ENCODE measurements at regions not wholly inside any gene's neighbourhood (a gene's known extent, or its start where the extent isn't known, plus 50 kb on each side); places are given as distances from the start of the nearest gene placed in this dataset.

- TF ChIP-seq POLR2A (IDR thresholded peaks at IDR 0.05; ENCODE audit: low read length) (no peak), CTCF (IDR thresholded peaks at IDR 0.05) (no peak), EHMT2 (IDR thresholded peaks at IDR 0.05; ENCODE audit: low read depth) (no peak), ZNF302 (CRISPR knock-in tag; IDR thresholded peaks at IDR 0.05) (no peak), ZFP36 (IDR thresholded peaks at IDR 0.05; ENCODE audit: borderline replicate concordance, partially characterized antibody) (no peak), CHD4 (IDR thresholded peaks at IDR 0.05; ENCODE audit: borderline replicate concordance) (no peak), CHD2 (IDR thresholded peaks at IDR 0.05; ENCODE audit: low read length, partially characterized antibody) (no peak), POLR2AphosphoS2 (conservative IDR thresholded peaks at IDR 0.05; ENCODE audit: low read length) (no peak), MAX (IDR thresholded peaks at IDR 0.05) (no peak), ZSCAN20 (CRISPR knock-in tag; IDR thresholded peaks at IDR 0.05) (no peak), JUNB (IDR thresholded peaks at IDR 0.05) (no peak), BHLHE40 (IDR thresholded peaks at IDR 0.05; ENCODE audit: low read depth, low read length) (no peak), RCOR1 (IDR thresholded peaks at IDR 0.05; ENCODE audit: low read depth, low read length) (no peak)
Observed at GRCh38 chr11:38935941-38936340, 2337.9 kb upstream of the RAG2 start.
